DMS153 treated with DMSO at 0.1 percent for 48 hours (cell line): ENCODE measurements at regions not wholly inside any gene's neighbourhood (a gene's known extent, or its start where the extent isn't known, plus 50 kb on each side); places are given as distances from the start of the nearest gene placed in this dataset.
A peak's percentile ranks its signal among the peaks of the same experiment; 100 is the strongest.
"Not testable (repeated sequence)": the region's sequence is repeated elsewhere in the genome, so short reads cannot be mapped to it uniquely, and the experiment has no call there.

Experiments
- DNase-seq: peaks from one replicate; lab custom pipeline; 2025; ENCODE audit not compliant: unreplicated experiment; lab: John Stamatoyannopoulos, UW

DNA sequence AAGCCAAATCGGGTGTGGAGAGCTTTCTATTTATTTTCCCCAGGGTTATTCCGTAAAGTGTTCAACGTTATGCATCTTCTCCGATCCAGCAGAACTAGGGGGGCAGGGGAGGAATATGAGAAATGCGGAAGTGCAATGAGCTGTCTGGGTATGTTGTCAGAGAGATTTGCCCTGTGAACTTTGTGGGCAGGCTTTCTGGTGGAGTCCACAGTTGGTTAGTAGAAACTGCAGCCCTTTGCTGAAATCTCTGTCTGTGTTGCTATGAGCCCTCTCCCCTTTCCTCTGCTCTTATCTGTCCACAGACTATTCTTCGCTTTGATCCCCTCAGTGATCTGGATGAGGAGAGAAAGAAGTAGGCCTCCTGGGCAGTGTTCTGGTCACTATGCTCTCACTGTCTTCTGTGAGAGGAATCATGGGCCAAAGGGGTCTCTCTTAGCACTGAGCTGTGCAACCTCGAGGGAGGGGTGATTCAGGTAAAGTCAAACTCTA is 158.9 kb upstream of the FUT9 start:
- no peak for DNase-seq

DNA sequence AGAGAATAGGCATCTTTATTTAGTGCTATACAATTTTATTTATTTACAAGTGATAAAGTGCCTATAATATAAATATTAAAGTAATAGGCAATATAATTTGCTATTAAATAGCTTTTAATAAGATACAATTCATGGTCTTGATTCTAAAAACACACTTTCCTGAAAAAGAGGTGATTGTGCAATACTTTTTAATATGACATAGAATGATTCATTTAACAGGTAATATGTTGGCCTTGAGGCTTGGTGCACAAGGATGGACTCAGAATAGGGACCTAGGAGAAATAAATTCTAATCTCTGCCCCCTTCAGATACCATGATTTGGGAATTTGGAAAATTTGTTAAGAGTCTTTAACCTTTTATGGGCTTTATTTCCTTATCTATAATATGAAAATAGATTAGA is 149.9 kb upstream of the FUT9 start:
- DNase-seq: no peak

DNA sequence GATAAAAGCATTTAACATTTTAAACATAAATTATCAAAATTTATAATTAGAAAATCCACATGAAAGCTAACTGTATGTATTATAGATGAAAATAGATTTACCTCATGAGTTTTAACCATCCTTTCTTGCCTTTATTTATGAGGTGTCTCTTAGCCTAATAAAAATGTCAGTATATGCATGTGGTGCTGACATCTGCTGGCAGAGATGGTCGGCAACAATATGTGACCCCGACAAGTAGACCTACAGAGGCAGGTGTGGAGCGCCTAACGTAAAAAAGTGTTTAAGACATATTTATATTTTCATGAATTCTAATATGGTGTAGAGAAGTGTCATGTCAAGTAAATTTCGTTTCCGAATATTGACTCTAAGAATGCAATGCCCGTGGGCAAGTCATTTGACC is 149.0 kb upstream of the FUT9 start:
- peak; percentile 3 for DNase-seq

DNA sequence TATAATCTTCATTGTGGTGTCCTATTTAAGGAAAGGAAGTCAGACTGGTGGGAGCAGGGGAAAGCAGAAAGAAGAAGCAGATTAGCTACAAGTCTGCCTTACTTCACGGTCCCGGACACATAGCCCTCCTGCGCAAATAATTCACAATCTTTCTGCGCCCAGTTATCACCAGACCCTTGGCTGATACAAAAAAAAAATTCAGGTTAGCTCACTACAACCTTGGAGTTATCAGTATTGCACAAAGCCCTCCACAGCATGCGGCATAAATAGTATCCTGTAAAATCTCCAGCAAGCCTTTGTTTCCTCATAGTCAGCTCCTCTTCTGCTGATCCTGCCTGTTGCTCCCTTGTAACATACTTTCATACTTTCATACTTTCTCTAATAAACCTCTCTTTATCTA is 148.6 kb upstream of the FUT9 start:
- DNase-seq: no peak

DNA sequence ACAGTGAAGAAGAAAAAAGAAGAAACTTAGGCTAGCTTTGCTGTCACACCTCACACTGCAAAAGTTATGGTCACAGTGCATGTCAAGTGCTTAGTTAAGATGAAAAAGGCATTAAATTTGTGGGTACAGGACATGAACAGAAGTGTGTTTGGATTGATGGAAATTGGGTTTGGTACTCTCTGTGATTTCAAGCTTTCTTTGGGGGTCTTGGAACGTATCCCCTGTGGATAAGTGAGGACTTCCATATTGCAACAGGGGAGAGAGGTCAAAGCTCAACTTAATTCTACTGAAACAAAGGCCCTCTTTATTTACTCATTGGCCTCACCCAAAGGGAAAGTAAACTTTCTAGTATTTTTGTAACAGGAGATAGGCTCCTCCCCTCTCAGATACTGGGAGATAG is 138.3 kb upstream of the FUT9 start:
- DNase-seq: no peak

DNA sequence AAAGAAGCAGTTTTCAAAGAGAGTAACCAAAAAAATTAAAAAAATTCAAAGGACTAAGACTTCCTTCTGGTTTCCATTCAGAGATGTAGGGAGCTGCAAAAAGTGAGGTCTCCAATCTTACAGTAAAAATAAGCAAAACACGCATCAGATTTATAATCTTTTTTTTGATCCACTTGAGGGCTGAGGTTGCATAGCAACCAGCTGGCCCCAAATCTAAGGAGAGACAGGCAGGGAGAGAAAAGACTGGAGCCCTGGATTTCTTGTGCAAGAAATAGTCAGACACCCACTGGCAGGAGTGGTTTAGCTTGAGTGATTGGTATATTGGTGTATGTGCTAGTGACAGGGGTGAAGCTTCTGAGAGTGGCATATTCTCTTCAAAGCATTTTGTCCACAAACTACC is 135.9 kb upstream of the FUT9 start:
- no peak for DNase-seq

DNA sequence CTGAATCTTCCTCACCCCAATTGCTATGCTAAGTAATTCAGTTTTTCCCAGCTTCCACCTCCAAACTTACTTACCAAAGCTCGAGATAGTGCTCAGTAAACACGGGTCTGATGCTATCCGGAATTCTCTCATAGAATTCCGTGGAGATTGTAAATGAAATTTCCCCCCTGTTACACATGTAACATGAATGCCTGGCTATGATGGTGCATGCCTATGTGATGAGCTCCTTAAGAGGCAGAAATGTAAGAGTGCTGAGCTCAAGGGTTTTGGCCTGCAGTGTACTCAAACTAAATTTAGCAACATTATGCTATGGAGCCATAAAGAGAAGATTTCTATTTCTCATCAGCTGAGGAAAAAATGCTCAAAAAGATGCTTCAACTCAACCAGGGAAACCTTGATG is 133.4 kb upstream of the FUT9 start:
- no peak for DNase-seq

DNA sequence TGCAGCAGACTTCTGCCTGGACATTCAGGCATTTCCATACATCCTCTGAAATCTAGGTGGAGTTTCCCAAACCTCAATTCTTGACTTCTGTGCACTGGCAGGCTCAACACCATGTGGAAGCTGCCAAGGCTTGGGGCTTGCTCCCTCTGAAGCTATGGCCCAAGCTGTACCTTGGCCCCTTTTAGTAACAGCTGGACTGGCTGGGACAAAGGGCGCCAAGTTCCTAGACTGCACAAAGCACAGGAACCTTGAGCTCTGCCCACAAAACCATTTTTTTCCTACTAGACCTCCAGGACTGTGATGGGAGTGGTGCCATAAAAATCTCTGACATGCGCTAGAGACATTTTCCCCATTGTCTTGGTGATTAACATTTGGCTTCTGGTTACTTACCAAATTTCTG is 127.1 kb upstream of the FUT9 start:
- not testable (repeated sequence) for DNase-seq

DNA sequence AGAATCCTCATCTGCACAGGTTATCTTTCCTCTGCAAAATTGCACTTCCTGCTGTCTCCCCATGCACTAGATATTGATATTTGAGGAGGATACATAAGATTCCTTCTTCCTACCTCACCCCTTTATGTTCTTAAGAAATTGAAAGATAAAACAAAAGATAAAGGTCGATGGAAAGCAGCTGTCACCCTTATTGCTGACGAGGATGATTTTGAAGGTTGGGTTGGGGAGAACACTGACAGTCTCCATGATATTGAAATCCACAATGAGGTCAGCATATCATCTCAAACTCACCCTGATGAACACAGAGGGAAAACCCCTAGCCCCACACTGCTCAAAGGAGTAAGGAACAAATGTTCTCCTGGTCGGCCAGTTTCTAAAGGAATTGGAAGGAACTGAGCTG is 110.6 kb upstream of the FUT9 start:
- no peak for DNase-seq

DNA sequence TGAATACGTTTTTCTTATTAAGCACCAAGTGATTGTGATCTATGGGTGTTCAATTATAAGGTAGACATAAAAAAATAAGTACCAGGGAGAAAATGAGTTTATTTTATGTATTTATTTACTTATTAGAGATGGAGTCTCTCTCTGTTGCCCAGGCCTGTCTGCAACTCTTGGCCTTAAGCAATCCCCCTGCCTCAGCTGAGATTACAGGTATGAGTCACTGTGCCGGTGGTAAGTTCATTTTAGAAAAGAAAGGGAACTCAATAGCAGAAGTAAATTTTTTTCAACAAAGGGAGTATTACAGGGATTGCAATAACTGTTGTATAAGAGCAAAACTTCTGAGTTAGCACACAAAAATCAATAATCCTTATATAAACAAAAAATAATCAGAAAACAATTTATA is 98.7 kb upstream of the FUT9 start:
- no peak for DNase-seq

DNA sequence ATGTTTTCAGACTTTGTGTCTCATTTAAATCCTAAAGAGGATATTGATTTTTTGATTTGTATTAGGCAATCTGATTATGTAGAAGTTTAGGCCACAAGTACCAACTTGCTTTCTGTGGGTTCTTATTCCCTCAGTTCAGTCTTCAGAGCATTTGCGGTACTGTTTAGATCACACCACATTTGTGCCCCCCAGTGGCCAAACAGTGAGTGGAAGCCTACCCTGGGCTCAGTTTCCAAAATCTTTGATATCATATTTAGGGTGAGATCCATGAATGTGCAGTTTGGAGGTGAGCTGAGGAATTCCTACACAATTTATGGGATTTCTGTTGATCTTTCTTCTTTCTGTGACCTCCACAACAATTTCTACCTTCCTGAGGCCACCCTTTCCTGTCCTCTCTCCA is 92.3 kb upstream of the FUT9 start:
- DNase-seq: no peak

DNA sequence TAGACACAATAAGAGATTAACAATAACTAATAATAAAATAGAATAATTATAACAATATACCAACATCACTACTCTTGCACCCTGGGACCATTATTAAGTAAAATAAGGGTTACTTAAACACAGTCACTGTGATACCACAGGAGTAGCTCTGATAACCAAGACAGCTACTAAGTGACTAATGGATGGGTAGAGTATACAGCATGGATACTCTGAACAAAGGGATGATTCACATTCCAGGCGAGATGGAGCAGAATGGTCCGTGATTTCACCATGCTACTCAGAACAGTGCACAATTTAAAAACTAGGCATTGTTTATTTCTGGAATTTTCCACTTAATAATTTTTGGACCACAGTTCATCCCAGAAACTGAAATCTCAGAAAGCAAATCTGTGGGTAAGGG is 80.0 kb upstream of the FUT9 start:
- no peak for DNase-seq

DNA sequence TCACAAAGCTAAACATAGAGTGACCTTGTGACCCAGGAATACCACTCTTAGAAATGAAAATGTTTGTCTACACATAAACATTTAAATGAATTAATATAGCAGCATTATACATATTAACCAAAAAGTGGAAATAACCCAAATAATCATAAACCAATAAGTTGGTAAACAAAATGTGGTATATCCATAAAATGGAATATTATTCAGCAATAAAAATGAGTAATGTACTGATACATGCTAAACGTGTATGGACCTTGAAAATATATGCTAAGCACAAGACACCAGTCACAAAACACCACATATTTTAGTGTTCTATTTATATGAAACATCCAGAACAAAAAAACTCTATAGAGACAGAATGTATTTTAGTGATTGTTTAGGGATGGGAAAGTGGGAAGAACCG is 68.9 kb upstream of the FUT9 start:
- DNase-seq: no peak

DNA sequence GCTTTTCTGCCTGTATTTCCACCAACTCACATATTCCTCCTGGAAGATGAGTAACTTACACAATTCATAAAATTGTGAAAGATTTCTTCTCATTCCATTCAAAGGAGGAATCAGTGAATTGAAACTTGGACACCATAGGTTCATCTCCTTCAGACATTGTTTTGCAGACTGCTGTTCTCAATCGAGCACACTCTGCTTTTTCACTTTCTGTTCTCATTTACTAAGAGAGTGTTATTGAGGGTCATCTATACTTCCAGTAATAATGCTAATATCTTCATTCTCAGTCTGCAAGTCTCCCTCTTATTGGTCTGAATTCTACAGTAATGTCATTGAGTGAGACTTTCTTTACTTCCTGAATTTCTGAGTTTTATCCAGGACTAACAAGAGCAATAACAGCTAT is 67.5 kb upstream of the FUT9 start:
- no peak for DNase-seq

DNA sequence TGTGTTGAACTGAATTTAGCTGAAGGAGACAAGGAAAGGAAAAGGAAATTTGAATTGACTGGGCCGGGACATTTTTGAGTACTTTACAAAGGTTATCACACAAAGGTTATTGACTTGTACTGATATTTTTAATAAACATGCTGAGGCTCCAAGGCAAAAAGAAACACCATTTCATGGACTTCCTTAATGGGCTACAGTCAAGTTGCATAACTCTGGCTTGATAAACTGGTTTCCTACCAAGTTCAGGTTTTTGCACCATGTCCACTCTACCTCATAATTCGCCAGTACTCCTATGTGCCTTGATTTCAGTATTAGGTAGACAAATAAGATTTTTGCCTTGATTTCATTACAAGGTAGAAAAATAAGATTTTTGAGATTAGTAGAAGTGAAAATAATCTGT is 65.8 kb upstream of the FUT9 start:
- DNase-seq: no peak

DNA sequence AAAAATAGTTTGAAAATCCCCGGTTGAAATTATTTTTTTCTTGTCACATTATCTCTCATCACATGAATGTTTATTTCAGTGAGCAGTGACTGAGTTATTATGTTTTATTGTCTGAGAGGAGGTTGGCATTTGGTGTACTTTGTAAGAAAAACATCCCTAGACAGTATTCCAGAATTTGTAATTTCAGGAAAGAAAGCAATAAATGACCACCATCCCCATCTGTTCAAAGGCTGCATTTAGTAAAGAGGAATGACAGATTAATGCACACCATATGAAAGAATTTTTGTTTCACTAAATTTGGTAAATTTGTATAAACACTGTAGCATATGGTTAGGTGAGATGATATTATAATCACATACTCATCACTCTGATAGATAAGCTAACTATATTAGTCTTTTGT is 57.1 kb upstream of the FUT9 start:
- DNase-seq: no peak

DNA sequence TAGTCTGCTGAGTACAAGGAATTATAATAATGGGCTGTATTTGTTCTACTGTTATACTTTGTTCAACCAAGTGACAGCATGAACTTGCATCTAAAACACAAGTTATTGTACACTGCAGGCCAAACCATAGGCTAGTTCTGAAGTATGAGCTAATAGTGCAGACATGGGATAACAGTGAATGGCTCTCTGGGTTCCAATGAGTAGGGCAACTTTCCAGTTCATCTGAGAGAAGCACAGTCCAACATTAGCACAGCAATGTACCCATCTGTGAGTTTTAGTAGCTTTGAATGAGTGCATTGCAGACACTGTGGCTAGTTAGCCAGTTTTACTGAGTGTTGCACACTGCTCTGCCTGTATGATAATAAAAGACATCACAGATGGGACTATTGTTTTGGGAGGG is 56.5 kb upstream of the FUT9 start:
- DNase-seq: no peak
